T-helper 2 cell (primary cell): ENCODE measurements at regions not wholly inside any gene's neighbourhood (a gene's known extent, or its start where the extent isn't known, plus 50 kb on each side); places are given as distances from the start of the nearest gene placed in this dataset.
A peak's percentile ranks its signal among the peaks of the same experiment; 100 is the strongest.

ENCODE experiments used
- DNase-seq, 5 experiments: peaks; one replicate each; pipeline versions ENCODE4 v3.0.0 to v3.0.0-alpha.2; 2012 to 2022

- no peak for DNase-seq
Measured at GRCh38 chr5:35477911-35478310, 139.8 kb upstream of the SPEF2 start.

DNA sequence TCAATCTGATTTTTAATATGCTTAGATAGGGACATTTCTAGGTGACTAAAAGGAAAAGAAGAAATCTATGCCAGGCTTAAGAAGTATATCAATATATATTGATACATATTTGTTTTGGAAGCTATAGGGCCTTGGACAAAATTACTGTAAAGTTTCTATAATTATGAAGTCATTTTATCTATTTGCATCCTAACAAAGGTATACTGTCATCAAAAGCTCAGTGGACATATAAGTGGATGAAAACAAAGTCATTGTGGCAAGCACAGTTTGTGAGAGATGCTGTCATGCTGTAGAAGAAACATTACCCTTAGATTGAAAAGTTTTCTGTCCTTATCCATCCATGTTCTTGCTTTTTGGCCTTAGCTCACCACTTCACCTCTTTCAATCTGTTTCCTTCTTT, 140.3 kb upstream of the SPEF2 start:
- no peak for DNase-seq

GRCh38 chr5:35476797-35477196, 140.9 kb upstream of the SPEF2 start:
- no peak for DNase-seq

DNA sequence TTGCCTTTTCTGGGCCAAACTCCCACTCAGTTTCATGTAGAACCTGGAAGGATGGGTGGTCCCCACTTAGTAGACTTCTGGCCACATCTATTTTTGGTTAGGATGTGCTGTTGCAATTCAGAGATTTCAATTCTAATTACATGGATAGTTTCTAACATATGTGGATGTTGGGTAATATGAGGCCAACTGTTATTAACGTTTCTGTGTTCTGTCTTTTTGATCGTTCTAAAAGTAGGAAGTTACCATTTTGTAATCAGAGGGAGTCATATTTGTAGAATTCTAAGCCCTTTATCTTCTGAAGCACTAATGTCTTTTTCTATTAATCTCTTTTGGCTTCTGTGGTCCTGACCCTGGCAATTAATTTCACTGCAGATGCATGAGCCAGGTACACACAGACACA, 141.6 kb upstream of the SPEF2 start:
- no peak for DNase-seq

DNA sequence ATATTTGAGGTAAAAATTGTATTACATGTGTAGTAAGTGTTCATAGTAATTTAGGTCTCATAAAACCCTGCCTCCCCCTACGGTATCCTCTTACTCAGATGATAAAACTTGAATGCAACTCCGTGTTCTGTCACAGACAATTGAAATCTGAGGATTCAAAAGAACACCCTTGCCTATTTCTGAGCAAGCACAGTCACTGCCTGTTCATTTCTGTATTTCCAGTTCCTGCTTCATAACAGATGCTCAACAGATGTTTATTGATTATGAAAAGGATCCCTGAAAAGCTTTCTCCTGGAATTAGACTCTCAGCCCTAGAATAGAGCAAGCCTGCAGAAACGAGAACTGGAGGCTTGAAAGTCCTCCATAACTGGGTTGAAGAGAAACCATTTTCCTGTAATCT, 144.1 kb upstream of the SPEF2 start:
- DNase-seq, result no peak

GRCh38 chr5:35470866-35471265, 146.8 kb upstream of the SPEF2 start:
- DNase-seq, result no peak

DNA sequence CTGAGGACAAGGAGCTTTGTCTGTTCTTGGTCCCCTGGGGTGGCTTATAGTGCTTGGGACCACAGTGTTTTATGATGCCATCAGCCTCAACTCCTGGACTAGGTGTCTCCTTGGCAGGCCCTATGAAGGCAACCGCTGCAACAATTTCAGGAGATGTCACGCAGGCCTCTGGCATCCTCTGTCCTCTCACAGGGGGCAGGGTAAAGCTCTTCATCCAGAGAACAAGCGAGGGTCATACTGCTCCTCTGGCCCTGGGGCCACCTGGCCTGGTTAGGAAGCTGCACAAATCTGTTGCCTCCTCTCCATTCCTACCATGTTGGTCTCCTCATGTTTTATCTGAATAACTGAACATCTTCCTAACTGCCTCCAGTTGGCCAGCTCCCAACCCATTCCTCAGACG, 148.9 kb upstream of the SPEF2 start:
- DNase-seq, result no peak

DNA sequence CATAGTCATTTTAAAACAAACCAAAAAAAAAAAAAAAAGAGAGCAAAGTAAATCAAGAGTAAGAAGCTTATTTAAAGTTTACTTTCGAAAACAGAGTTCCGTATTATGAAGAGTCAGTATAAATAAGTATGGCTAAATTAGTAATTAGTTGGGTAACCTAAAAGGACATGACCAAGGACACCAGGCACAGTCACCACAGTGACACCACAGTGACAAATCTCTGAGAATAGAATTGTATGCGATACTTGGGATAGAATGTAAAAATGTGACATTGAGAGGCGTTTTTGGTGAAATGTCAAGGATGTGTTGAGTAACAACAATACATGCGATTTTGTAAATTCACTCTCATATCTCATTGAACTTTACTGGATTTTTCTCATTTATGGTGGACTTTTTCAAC, 150.9 kb upstream of the SPEF2 start:
- no peak for DNase-seq

DNA sequence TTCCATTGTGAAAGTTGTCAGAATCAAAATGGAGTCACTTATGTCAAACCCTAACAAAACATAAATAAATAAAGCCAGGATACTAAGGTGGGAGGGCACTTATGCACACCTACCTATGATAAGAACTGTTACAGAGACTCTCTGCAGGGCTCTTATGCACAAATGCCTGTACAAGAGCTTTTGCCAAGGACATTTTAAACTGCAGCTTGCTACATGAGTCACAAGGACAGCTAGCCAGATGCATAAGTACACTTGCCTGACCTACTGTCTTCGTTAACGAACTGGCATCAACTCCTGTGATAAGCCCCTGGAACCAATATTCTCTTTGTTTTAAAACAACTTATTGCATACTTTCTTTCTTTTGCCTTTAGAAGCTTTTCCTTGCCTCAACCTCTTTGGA, 152.9 kb upstream of the SPEF2 start:
- DNase-seq, result no peak

DNA sequence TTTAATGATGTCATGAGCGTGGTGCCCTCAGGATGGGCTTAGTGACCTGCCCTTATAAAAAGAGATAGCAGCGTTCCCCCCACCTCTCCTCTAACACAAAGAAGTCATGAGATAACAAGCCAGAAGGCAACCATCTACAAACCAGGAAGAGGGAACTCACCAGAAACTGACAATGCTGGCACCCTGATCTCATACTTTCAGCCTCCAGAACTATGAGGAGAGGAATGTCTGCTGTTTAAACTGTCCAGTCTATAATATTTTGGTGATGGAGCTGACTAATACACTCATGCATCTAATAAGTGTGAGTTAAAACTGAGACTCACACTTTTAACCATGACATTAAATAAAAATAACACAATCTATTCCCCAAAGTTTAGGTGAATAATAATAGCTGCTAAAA, 156.1 kb upstream of the SPEF2 start:
- DNase-seq, result no peak

GRCh38 chr5:35458824-35459207, 158.8 kb upstream of the SPEF2 start:
- no peak for DNase-seq

- DNase-seq, result no peak
Measured at GRCh38 chr5:35457912-35458823, 159.5 kb upstream of the SPEF2 start.

DNA sequence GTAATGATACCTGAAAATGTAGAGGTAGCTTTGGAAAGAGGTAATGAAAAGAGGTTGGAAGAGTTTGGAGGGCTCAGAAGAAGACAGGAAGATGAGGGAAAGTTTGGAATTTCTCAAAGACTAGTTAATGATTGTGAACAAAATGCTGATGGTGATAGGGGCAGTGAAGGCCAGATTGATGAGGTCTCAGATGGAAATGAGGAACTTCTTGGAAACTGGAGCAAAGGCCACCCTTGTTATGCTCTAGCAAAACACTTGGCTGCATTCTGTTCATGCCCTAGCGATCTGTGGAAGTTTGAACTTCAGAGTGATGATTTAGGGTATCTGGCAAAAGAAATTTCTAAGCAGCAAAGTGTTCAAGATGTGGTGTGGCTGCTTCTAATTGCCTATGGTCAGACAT, 161.2 kb upstream of the SPEF2 start:
- no peak for DNase-seq

GRCh38 chr5:35454011-35454525, 163.6 kb upstream of the SPEF2 start:
- DNase-seq, result no peak

DNA sequence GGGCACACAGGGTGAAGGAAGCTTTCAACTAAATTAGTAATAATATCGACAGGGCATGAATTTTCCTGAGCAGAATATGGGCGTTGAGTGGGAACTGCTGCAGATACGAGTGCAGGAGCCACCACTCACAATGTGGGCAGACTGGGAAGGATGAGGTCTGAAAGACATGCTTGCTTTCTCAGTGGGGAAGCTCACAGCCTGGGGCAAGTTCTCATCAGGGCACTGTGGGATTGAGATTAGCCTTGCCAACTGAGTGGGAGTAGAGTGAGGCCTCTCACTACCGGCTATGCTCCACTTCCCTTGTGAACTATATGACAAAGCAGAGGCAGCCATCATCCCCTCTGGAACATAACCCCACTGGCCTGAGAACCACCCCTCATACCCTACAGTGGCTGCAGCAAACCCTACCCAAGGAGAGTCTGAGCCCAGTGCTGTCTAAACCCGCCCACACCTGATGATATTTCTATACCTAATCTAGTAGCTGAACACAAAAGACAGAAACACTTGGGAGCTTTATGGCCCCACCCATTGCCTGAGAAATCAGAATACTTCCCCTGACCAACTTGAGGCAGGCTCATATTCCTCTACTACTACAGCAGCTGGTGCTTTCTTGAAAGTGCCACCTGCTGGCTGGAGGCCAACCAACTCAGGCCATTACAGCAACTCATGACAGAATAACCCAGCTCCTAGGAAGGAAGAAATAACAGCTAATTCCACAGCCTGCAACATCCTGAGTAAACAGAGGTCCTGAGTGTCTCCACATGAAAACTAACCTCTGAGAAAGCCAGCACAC, 173.7 kb upstream of the SPEF2 start:
- no peak for DNase-seq

GRCh38 chr5:35442885-35443639, 174.6 kb upstream of the SPEF2 start:
- DNase-seq, result no peak

DNA sequence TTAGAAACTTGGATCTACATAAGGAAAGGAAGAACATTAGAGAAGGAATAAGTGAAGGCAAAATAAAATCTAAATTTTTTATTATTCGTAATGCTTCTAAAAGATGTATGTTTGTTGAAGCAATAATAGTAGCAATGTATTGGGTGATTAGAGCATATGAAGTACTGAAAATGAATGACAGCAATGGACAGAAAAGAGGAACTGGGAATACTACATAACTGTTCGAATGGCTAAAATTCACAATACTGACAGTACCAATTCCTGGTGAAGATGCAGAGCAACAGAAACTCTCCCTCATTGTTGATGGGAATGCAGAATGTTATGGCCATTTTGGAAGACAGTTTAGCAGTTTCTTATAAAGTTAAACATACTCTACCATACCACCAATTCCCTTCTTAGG, 177.3 kb upstream of the SPEF2 start:
- no peak for DNase-seq

- peak in 1 of 5 experiments; percentile 2 for DNase-seq
Measured at GRCh38 chr5:35438786-35439185, 178.9 kb upstream of the SPEF2 start.

- no peak for DNase-seq
Measured at GRCh38 chr5:35438288-35438687, 179.4 kb upstream of the SPEF2 start.

GRCh38 chr5:35436400-35437057, 181.1 kb upstream of the SPEF2 start:
- peak in 1 of 5 experiments; percentile 49 for DNase-seq

DNA sequence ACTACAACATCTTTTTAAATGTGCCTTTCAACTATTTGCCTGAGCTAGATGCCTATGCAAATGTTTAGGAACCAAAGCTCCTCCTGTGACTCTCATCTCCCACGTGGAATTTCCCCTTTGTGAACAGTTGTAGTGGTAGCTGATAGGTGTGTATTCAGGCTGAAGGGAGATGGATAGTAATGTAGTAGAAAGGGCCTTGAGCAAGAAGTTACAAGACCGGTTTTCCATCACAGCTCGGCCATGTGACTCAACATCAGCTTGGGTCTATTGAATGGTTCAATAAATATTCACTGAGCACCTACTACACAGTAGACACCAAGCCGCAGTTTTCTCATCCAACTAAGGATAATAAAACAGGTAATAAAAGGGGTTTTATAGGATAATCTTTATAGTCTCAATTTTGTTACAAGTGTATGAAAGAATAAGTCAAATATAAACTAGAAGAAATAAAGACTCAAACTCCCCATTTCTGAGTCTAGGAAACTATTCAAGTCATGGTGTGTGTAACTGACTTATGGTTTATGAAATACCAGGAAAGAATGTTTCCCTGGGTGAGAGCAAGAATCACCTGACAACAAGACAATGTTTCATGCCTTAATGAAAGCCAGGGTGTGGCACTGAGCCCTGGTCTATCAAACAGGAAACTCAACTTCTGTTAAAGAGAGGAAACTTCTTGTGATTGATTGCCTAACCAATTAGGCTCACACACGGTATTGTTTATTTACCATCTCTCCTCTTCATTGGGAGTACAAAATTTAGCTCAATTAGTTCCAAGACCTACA, 187.1 kb upstream of the SPEF2 start:
- no peak for DNase-seq

GRCh38 chr5:35420200-35420599, 189.9 kb upstream of the PRLR start:
- DNase-seq, result no peak
